ENCODE measurements at regions not wholly inside any gene's neighbourhood (a gene's known extent, or its start where the extent isn't known, plus 50 kb on each side); places are given as distances from the start of the nearest gene placed in this dataset.

GRCh38 chr2:236505648-236506047, 64.0 kb upstream of the ACKR3 start:
- no peak for TF ChIP-seq CTCF (conservative IDR thresholded peaks at IDR 0.05; ENCODE audit: low read length)
- TF ChIP-seq EZH2phosphoT487 (IDR thresholded peaks at IDR 0.05; ENCODE audit: borderline replicate concordance): no peak
